MM.1S (cell line): ENCODE measurements at regions not wholly inside any gene's neighbourhood (a gene's known extent, or its start where the extent isn't known, plus 50 kb on each side); places are given as distances from the start of the nearest gene placed in this dataset.

ENCODE experiments used
- DNase-seq: peaks from one replicate; pipeline ENCODE4 v3.0.0-alpha.2; 2015
- H2AFZ ChIP-seq: fragments of 300-600 bp; sonication (generic); 2 replicates; pipeline ENCODE4 v1.6.0; 2016; ENCODE audit warnings: antibody characterized with exemption, low read length
- H3F3A ChIP-seq: fragments of 300-600 bp; sonication (generic); 2 replicates; pipeline ENCODE4 v1.6.1; 2016; ENCODE audit warnings: mild to moderate bottlenecking, antibody characterized with exemption, low read length, moderate library complexity, mixed read lengths; ENCODE audit not compliant: insufficient read depth
- H3K27ac ChIP-seq: fragments of 300-600 bp; sonication (generic); 2 replicates; pipeline ENCODE4 v1.5.1; 2016; ENCODE audit warnings: mild to moderate bottlenecking, low read length
- H3K27me3 ChIP-seq: fragments of 300-600 bp; sonication (generic); replicated peaks from 2 replicates; pipeline ENCODE4 v1.6.0; 2016; ENCODE audit warnings: low read length; ENCODE audit not compliant: insufficient read depth
- H3K36me3 ChIP-seq: fragments of 300-600 bp; sonication (generic); replicated peaks from 2 replicates; pipeline ENCODE4 v1.6.1; 2016; ENCODE audit warnings: mild to moderate bottlenecking, low read length, mixed read lengths; ENCODE audit not compliant: insufficient read depth
- H3K4me1 ChIP-seq: fragments of 300-600 bp; sonication (generic); 2 replicates; pipeline ENCODE4 v1.6.1; 2016; ENCODE audit warnings: low read length, mixed read lengths
- H3K4me2 ChIP-seq: fragments of 300-600 bp; sonication (generic); 2 replicates; pipeline ENCODE4 v1.6.0; 2016; ENCODE audit warnings: low read depth, low read length
- H3K4me3 ChIP-seq: fragments of 300-600 bp; sonication (generic); 2 replicates; pipeline ENCODE4 v1.5.1; 2016; ENCODE audit warnings: low read length, mixed read lengths
- H3K79me2 ChIP-seq: fragments of 300-600 bp; sonication (generic); 2 replicates; pipeline ENCODE4 v1.6.1; 2016; ENCODE audit warnings: mixed run types, low read length, mixed read lengths
- H3K9ac ChIP-seq: fragments of 300-600 bp; sonication (generic); 2 replicates; pipeline ENCODE4 v1.6.1; 2016; ENCODE audit warnings: low read length, mixed read lengths
- H3K9me2 ChIP-seq: fragments of 300-600 bp; sonication (generic); replicated peaks from 2 replicates; pipeline ENCODE4 v1.6.1; 2016; ENCODE audit warnings: mild to moderate bottlenecking, low read length, mixed read lengths; ENCODE audit not compliant: insufficient read depth
- H3K9me3 ChIP-seq: fragments of 300-600 bp; sonication (generic); replicated peaks from 2 replicates; pipeline ENCODE4 v1.6.1; 2016; ENCODE audit warnings: mild to moderate bottlenecking, low read length, mixed read lengths; ENCODE audit not compliant: insufficient read depth
- H4K20me1 ChIP-seq: fragments of 300-600 bp; sonication (generic); 2 replicates; pipeline ENCODE4 v1.6.1; 2016; ENCODE audit warnings: mild to moderate bottlenecking, low read length, moderate library complexity, mixed read lengths; ENCODE audit not compliant: insufficient read depth
- CTCF ChIP-seq: fragments of 300-600 bp; sonication (generic); IDR thresholded peaks from 2 replicates; pipeline ENCODE4 v1.5.1; 2016; ENCODE audit warnings: antibody characterized with exemption, low read length, mixed read lengths
- EZH2 ChIP-seq: fragments of 300-600 bp; sonication (generic); optimal IDR thresholded peaks from 2 replicates; pipeline ENCODE3; 2017; ENCODE audit warnings: low read depth, mild to moderate bottlenecking, antibody characterized with exemption, low read length, mixed read lengths
- EZH2phosphoT487 ChIP-seq: fragments of 300-600 bp; sonication (generic); IDR thresholded peaks from 2 replicates; pipeline ENCODE4 v1.6.1; 2018; ENCODE audit warnings: antibody characterized with exemption, low read length

DNA sequence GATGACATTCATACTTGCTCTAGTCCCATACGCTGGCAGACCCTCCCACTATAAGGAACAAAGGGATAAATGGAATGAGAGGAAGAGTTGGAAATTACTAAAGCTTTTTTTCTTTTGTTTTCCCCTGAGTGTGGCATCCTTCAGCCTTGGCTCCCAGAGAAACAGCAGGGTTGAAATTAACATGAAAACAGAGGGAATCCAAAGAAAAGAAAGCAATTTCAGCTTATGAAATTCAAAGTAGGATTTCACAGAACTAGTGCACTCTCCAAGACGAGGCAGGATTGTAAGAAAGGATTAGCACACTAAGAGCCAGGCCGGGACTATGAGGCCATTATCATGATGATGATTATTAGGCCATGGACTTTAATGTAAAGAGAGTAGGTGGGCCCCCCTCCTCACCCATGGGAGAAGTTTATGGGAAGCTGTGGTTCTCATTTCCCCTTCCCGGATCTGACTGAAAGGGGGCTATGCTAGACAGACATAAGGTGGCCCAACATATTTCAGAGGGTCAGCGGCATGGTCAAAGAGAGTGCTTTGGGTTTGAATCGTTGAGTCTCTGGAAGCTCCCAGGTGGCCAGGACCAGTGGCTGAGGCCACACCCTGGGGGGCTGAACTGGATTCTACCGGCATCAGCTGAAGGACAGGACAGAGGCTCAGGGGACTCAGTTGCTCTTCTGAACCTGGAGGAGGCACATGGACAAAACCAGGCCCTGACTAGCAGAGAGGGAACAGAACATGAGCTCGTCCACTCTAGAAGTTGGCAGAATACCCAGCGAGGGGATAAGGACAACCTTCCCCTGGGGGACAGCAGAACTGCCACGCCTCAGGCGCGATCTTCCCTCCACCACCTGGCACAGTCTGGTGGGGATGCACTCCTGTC is 100.1 kb upstream of the ARL4C start:
- Histone ChIP-seq H3K9ac (no peak overlapping the region), H3K27me3 (no peaks in the 10 kb centered on the region), H4K20me1 (no peaks in the 10 kb centered on the region), H3K9me2 (no peaks in the 10 kb centered on the region), H3K36me3 (no peaks in the 10 kb centered on the region), H3K4me2 (no peak overlapping the region), H3K79me2 (no peaks in the 10 kb centered on the region), H3K4me1 (no peaks in the 10 kb centered on the region), H3K27ac (no peak overlapping the region), H3F3A (no peaks in the 10 kb centered on the region), H3K9me3 (no peaks in the 10 kb centered on the region), H2AFZ (no peak overlapping the region), H3K4me3 (no peak overlapping the region)
- DNase-seq = no peak
- TF ChIP-seq CTCF (no peak), EZH2phosphoT487 (no peak), EZH2 (no peak)

GRCh38 chr2:234595829-234596228 is 98.9 kb upstream of the ARL4C start:
- H2AFZ ChIP-seq = no peak overlapping the region
- H3K9ac ChIP-seq = no peak overlapping the region
- H3K9me2 ChIP-seq = no peaks in the 10 kb centered on the region
- H3K4me1 ChIP-seq = no peaks in the 10 kb centered on the region
- no peaks in the 10 kb centered on the region for H3K9me3 ChIP-seq
- H3K4me2 ChIP-seq = no peak overlapping the region
- no peaks in the 10 kb centered on the region for H3K79me2 ChIP-seq
- no peak for DNase-seq
- H4K20me1 ChIP-seq = no peaks in the 10 kb centered on the region
- TF ChIP-seq EZH2 = no peak
- no peak for TF ChIP-seq EZH2phosphoT487
- TF ChIP-seq CTCF = no peak
- no peak overlapping the region for H3K27ac ChIP-seq
- H3F3A ChIP-seq = no peaks in the 10 kb centered on the region
- no peaks in the 10 kb centered on the region for H3K27me3 ChIP-seq
- H3K4me3 ChIP-seq = no peak overlapping the region
- H3K36me3 ChIP-seq = no peaks in the 10 kb centered on the region

GRCh38 chr2:234594715-234595114 is 97.8 kb upstream of the ARL4C start:
- Histone ChIP-seq H3K79me2 (no peaks in the 10 kb centered on the region), H3F3A (no peaks in the 10 kb centered on the region), H3K36me3 (no peaks in the 10 kb centered on the region), H3K27me3 (no peaks in the 10 kb centered on the region), H3K4me3 (no peak overlapping the region), H3K9me2 (no peaks in the 10 kb centered on the region), H2AFZ (no peak overlapping the region), H3K9ac (no peak overlapping the region), H3K27ac (no peak overlapping the region), H3K9me3 (no peaks in the 10 kb centered on the region), H3K4me2 (no peak overlapping the region), H4K20me1 (no peaks in the 10 kb centered on the region), H3K4me1 (no peaks in the 10 kb centered on the region)
- TF ChIP-seq EZH2phosphoT487 (no peak), EZH2 (no peak), CTCF (no peak)
- DNase-seq = no peak
